ENCODE measurements at regions not wholly inside any gene's neighbourhood (a gene's known extent, or its start where the extent isn't known, plus 50 kb on each side); places are given as distances from the start of the nearest gene placed in this dataset.

DNA sequence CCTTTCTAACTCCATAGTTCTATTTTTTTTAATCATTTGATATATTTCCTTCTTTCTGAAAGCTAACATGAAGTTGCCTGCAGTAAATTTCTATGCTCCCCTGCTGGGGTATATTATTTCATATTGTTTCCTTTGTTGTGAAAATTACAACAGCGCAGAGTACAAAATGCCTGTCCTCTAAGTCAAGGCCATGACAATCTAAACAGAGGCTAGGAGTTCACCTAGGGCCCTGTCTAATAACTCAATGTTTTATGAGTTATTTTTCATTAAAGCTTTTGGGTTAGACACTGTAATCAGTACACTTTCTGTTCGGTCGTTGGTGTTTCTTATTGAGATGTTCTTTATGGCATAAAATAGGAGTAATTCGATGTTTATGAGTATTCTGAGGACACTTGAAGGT lies 111.2 kb downstream of the OSR1 start (continued):
- TF ChIP-seq, protein P1, sequence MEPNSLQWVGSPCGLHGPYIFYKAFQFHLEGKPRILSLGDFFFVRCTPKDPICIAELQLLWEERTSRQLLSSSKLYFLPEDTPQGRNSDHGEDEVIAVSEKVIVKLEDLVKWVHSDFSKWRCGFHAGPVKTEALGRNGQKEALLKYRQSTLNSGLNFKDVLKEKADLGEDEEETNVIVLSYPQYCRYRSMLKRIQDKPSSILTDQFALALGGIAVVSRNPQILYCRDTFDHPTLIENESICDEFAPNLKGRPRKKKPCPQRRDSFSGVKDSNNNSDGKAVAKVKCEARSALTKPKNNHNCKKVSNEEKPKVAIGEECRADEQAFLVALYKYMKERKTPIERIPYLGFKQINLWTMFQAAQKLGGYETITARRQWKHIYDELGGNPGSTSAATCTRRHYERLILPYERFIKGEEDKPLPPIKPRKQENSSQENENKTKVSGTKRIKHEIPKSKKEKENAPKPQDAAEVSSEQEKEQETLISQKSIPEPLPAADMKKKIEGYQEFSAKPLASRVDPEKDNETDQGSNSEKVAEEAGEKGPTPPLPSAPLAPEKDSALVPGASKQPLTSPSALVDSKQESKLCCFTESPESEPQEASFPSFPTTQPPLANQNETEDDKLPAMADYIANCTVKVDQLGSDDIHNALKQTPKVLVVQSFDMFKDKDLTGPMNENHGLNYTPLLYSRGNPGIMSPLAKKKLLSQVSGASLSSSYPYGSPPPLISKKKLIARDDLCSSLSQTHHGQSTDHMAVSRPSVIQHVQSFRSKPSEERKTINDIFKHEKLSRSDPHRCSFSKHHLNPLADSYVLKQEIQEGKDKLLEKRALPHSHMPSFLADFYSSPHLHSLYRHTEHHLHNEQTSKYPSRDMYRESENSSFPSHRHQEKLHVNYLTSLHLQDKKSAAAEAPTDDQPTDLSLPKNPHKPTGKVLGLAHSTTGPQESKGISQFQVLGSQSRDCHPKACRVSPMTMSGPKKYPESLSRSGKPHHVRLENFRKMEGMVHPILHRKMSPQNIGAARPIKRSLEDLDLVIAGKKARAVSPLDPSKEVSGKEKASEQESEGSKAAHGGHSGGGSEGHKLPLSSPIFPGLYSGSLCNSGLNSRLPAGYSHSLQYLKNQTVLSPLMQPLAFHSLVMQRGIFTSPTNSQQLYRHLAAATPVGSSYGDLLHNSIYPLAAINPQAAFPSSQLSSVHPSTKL (CRISPR knock-in tag; IDR thresholded peaks at IDR 0.05), result no peak
- TF ChIP-seq, protein P2, sequence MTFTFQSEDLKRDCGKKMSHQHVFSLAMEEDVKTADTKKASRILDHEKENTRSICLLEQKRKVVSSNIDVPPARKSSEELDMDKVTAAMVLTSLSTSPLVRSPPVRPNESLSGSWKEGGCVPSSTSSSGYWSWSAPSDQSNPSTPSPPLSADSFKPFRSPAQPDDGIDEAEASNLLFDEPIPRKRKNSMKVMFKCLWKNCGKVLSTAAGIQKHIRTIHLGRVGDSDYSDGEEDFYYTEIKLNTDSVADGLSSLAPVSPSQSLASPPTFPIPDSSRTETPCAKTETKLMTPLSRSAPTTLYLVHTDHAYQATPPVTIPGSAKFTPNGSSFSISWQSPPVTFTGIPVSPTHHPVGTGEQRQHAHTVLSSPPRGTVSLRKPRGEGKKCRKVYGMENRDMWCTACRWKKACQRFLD (CRISPR knock-in tag; IDR thresholded peaks at IDR 0.05; ENCODE audit: borderline replicate concordance), result no peak
- TF ChIP-seq KLF6 (CRISPR knock-in tag; IDR thresholded peaks at IDR 0.05) (no peak), HNRNPLL (IDR thresholded peaks at IDR 0.05; ENCODE audit: low read depth, low read length, poor library complexity, severe bottlenecking) (no peak)

DNA sequence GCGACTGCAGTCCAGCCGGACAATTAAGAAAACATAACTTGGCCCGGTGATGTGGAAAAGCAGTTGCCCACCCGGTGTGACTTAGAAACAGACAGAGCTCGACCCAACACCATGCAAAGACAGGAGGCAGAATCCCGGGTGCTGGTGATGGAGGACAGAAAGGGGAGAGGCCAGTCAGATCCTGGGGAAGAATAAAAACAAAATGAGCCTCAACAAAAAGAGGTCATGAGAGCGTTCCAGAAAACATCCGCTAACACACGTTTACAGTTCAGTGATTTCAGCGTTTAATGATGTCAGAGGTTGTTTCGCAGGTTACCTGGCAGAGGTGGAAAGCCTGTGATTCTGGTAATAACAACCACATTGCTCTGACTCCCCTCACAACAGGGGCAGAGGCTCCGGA lies 111.9 kb downstream of the OSR1 start:
- DNase-seq (ENCODE audit: low spot score), result no peak
- intact Hi-C loops (cut with micrococcal nuclease; ENCODE audit: unreplicated experiment) (no loop called here), in situ Hi-C loops (cut with HindIII; ENCODE audit: extremely low pct_ligation_motif_present, low pct_unique_long_range_greater_than_20kb) (no loop called here)
- Histone ChIP-seq H2AFZ (ENCODE audit: low read length) (no peak overlapping the region), H3K4me1 (ENCODE audit: insufficient read depth, low read length) (no peaks in the 10 kb centered on the region), H4K20me1 (ENCODE audit: insufficient read depth, low read length) (no peaks in the 10 kb centered on the region), H3K79me2 (ENCODE audit: insufficient read depth, low read length) (no peaks in the 10 kb centered on the region), H3K27ac (ENCODE audit: extremely low read length, insufficient read depth, low read length) (no peak overlapping the region), H3K27me3 (ENCODE audit: control insufficient read depth in 1 of 2, insufficient read depth in 2 of 2, low read length in 2 of 2) (no peaks in the 10 kb centered on the region), H3K9me3 (ENCODE audit: low read length) (no peaks in the 10 kb centered on the region), H3K9ac (ENCODE audit: insufficient read depth, low read depth, low read length) (no peak overlapping the region), H3K4me2 (ENCODE audit: low read depth, low read length) (no peak overlapping the region), H3K4me3 (replicated peaks in 1 of 3; ENCODE audit: insufficient read depth in 1 of 3, low read depth in 2 of 3, low read length in 3 of 3) (no peak overlapping the region), H3K36me3 (replicated peaks in 1 of 2; ENCODE audit: control insufficient read depth in 1 of 2, insufficient read depth in 2 of 2, low read length in 2 of 2) (no peaks in the 10 kb centered on the region)
- WGBS (ENCODE audit: low lambda C conversion rate), result 56% methylated on average over 12 of the region's 12 CpGs
- no peak for ATAC-seq
- FAIRE-seq, result no peak
- ChIA-PET POLR2A (no interaction called here), CTCF (ENCODE audit: low intra/inter-chr PET ratio, low total read pairs) (no interaction called here)
- TF ChIP-seq ATF7 (IDR thresholded peaks at IDR 0.05) (no peak), ATF7 (CRISPR knock-in tag; IDR thresholded peaks at IDR 0.05) (no peak), ZSCAN20 (CRISPR knock-in tag; IDR thresholded peaks at IDR 0.05; ENCODE audit: borderline replicate concordance) (no peak), ZNF572 (CRISPR knock-in tag; IDR thresholded peaks at IDR 0.05) (no peak), ASH2L (IDR thresholded peaks at IDR 0.05; ENCODE audit: insufficient read length, low read depth, low read length) (no peak), GFI1 (CRISPR knock-in tag; IDR thresholded peaks at IDR 0.05; ENCODE audit: borderline replicate concordance) (no peak)
- TF ChIP-seq, protein P3, sequence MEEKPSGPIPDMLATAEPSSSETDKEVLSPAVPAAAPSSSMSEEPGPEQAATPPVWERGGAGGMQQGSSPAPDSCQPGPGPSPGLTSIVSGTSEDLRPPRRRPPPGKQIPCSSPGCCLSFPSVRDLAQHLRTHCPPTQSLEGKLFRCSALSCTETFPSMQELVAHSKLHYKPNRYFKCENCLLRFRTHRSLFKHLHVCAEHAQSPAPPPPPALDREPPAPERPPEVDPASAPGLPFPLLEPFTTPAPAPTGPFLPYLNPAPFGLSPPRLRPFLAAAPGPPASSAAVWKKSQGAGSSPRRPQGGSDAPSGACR (CRISPR knock-in tag; IDR thresholded peaks at IDR 0.05), result no peak
- BruUV-seq (replicated peaks), result no TSS peak
